ENCODE measurements at regions not wholly inside any gene's neighbourhood (a gene's known extent, or its start where the extent isn't known, plus 50 kb on each side); places are given as distances from the start of the nearest gene placed in this dataset.
"Not testable (repeated sequence)": the region's sequence is repeated elsewhere in the genome, so short reads cannot be mapped to it uniquely, and the experiment has no call there.

DNA sequence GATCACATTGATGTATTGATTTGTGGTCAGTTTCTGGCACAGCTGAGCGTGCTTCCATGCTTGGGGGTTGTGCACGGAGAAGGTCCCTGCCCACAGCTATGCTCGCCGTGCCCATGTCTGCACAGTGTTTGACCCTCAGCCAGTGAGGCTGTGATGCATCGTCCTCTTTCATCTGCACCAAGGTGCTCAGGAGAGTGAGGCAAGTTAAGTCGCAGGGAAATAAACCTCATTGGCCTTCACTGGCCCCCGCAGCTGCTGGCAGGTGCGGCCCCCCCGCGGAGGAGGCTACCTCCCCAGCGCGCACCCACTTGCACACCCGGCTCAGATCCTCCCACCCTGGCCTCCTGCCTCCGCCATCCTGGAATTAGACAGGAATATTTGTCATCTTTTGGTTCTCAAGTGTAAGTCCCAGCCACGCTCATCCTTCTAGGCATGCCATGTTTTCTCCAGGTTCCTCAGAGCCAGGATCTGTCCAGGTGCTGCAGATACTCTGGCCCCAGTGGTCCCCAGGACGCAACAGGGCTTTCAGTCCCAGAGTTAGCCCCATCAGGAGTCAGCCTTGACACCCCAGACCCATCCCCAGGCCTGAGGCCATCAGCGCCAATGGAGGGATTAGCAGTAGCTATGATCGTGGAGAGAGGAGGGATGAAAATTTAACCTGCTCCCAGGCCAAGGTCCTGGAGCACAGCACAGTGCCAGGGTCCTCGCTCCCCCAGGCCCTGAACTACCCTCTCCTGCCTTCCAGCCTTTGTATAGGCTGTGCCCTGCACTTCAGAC is 93.7 kb downstream of the OAT start:
- DNase-seq (ENCODE audit: low read depth in 2 of 2): no peak

GRCh38 chr10:124324451-124324850 is 94.3 kb downstream of the OAT start:
- DNase-seq (ENCODE audit: low read depth in 2 of 2): no peak

DNA sequence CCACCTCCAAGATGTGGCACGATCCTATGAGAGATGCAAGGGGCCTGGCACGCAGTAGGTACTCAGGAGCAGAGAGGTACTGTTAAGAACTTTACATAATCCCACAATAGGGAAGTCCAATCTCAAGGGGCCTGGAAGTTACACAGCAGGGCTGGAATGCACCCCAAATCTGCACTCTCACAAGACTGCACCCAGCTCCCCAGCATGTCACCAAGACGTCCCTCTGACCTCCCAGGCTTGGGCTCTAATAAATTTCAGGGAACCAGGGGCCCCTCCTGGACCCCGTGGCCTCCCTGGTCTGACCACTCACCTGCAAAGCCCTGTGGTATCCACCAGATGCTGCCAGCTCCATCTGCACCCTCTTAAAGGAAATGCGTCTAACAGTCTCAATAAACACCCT is 94.9 kb downstream of the OAT start:
- DNase-seq (ENCODE audit: low read depth in 2 of 2): no peak

GRCh38 chr10:124323111-124323725 is 95.5 kb downstream of the OAT start:
- DNase-seq (ENCODE audit: low read depth in 2 of 2): no peak

- no peak for DNase-seq (ENCODE audit: low read depth in 2 of 2)
Observed at GRCh38 chr10:124322191-124322980, 96.3 kb downstream of the OAT start.

DNA sequence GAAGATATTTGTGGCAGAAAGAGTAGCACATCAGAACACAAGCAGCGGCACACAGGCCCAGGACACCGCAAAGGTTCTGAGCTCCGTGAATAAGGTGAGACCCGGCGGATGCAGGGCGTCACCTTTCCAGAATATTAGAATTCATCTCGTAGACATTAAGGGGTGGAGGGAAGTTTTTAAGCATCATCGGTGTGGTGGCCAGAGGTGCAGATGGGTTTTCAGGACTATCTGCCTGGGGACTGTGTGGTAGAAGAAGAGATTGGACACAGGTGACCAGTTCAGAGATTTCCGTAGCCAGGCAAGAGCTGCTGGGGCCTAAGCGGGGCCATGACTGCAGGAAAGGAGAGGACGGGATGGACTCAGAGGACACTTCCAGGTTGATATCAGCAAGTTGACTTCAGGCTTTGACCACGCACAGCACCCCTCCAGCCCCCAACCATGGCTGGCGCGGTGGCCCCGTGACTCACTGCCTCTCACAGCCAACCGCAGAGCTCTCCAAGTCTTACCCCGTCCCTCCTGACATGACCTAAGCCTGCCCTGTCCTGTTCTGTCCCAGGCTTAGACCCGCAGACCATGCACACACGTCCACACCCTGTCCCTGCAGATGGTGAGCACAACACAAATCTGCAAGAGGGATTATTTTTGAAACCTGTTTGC is 97.2 kb downstream of the OAT start:
- no peak for DNase-seq (ENCODE audit: low read depth in 2 of 2)

- no peak for DNase-seq (ENCODE audit: low read depth in 2 of 2)
Observed at GRCh38 chr10:124320778-124321432, 97.8 kb downstream of the OAT start.

GRCh38 chr10:124319926-124320391 is 98.8 kb downstream of the OAT start:
- no peak for DNase-seq (ENCODE audit: low read depth in 2 of 2)

DNA sequence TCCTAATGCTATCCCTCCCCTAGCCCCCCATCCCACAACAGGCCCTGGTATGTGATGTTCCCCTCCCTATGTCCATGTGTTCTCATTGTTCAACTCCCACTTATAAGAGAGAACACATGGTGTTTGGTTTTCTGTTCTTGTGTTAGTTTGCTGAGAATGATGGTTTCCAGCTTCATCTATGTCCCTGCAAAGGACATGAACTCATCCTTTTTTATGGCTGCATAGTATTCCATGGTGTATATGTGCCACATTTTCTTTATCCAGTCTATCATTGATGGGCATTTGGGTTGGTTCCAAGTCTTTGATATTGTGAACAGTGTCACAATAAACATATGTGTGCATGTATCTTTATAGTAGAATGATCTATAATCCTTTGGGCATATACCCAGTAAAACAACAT is 99.2 kb downstream of the OAT start:
- DNase-seq (ENCODE audit: low read depth in 2 of 2): not testable (repeated sequence)

GRCh38 chr10:124318811-124319210 is 99.9 kb downstream of the OAT start:
- no peak for DNase-seq (ENCODE audit: low read depth in 2 of 2)

- DNase-seq (ENCODE audit: low read depth in 2 of 2): no peak
Observed at GRCh38 chr10:124318076-124318475, 100.6 kb downstream of the OAT start.

- DNase-seq (ENCODE audit: low read depth in 2 of 2): no peak
Observed at GRCh38 chr10:124316326-124316725, 102.4 kb downstream of the OAT start.

- no peak for DNase-seq (ENCODE audit: low read depth in 2 of 2)
Observed at GRCh38 chr10:124315591-124316270, 103.0 kb downstream of the OAT start.

GRCh38 chr10:124313374-124313773 is 105.3 kb downstream of the OAT start:
- no peak for DNase-seq (ENCODE audit: low read depth in 2 of 2)

- no peak for DNase-seq (ENCODE audit: low read depth in 2 of 2)
Observed at GRCh38 chr10:124308811-124309210, 109.9 kb downstream of the OAT start.

DNA sequence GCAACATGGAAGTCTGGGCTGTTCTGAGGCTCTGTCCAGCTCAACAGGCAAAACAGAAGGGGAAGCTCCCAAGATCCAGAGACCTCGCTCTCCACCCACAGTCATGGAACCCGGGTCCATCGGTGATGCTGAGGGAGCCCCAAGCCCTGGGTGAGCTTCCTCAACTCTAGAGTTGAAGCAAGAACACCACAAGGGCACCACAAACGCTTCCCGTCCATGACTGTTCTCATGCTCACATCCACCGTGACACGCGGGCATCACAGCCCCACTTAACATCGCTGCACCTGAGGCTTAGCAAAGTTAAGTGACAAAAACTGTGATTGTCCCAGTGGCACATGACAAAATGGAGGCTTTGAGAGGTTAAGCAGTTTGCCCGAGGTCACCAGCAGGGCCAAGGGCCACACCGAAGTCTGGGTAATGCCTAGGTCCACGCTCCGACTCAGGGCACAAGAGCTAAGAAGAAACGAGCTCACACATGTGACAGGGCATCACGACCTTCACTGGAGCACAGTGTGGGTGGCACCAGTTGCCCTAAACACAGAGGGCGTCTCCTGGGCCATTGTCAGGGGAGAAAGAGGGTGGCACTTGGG is 110.6 kb downstream of the OAT start:
- no peak for DNase-seq (ENCODE audit: low read depth in 2 of 2)

DNA sequence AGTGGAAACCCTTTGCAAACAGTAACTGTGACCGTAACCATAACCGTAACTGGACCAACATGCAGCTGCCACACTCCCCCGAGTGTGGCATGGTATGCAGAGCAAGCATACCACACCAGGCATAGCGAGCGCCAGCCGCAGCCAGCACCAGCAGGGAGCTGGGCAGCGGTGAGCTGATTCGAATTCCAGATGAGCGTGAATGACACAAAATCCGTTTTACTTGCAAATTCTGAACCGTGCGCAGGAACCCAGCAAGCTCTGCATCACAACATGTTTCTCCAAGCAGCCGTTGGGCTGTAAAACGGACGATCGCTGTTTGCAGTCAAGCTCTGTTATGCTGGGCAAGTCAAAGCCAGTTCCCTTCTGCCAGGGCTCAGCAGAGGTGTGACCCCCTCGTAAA is 111.1 kb downstream of the OAT start:
- DNase-seq (ENCODE audit: low read depth in 2 of 2): no peak

- no peak for DNase-seq (ENCODE audit: low read depth in 2 of 2)
Observed at GRCh38 chr10:124306922-124307371, 111.8 kb downstream of the OAT start.

DNA sequence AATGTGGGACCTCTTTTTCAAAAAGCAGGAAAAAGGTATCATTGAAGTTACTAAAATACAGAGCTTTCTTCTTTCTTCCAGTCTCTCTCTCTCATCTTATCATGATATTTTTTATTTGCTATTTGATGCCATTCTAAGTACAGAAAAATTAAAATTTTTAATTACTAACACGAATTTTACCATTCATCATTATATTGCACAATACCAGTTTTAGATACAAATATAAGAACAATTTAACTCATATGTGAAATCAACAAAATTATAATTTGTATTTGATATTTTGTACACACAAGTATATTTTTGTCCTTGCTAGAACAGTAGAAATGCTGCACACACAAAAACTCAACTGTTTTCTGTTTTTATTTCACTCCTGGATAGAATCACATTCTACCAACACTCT is 112.2 kb downstream of the OAT start:
- DNase-seq (ENCODE audit: low read depth in 2 of 2): no peak

DNA sequence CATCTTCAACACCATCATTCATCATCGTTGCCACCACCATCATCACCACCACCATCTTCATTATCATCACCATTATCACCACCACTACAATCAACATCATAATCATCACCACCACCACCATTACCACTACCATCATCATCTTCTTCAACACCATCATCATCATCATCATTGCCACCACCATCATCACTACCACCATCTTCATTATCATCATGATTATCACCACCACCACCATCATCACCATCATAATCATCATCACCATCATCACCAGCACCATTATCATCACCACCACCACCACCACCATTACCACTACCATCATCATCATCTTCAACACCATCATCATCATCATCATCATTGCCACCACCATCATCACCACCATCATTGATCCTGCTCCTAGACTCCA is 112.7 kb downstream of the OAT start:
- DNase-seq (ENCODE audit: low read depth in 2 of 2): no peak

DNA sequence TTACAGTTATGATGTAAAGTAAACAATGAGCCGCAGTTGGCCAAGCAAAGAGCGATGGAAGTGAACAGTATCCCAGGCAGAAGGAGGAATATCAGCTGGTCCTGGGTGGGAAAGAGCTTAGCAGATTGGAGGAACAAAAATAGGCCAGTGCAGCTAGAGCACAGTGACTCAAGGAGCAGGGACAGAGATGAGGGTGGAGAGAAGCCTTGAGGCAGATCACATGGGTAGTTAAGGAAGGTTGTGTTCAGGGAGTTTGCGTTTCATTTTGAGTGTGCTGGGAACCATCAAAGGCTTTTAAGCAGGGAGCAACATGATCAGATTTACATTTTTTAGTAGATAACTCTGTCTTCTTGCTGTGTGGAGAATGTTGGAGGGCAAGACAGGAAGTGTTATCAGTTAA is 113.6 kb downstream of the OAT start:
- no peak for DNase-seq (ENCODE audit: low read depth in 2 of 2)

Measured in fibroblast of skin of left quadriceps (primary cell).